GM18502 (cell line): ENCODE measurements at regions not wholly inside any gene's neighbourhood (a gene's known extent, or its start where the extent isn't known, plus 50 kb on each side); places are given as distances from the start of the nearest gene placed in this dataset.
"Not testable (repeated sequence)": the region's sequence is repeated elsewhere in the genome, so short reads cannot be mapped to it uniquely, and the experiment has no call there.

Experiments used
- ATAC-seq: cut with Tn5 transposase; IDR thresholded peaks from one replicate; pipeline ENCODE4 v1.9.1; 2021; ENCODE audit warnings: mild to moderate bottlenecking; ENCODE audit not compliant: unreplicated experiment, poor library complexity

DNA sequence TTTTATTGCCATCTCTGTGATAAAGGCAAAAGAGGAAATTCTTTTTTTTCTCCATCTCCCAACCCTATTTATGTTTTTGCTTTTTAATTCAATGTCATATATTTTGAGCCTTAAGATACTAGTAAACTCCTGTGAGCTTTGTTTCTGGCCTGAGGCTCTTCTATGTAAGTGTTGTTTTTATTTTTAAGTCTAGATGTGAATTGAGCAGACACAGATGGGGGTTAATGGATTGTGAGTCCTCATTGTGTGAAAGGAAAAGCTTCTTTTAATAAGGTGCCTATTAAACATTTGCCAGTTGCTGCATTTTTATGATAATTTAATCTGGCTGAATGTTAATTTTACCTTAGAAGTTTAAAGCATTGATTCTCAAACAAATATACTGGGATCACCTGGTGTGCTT, 2337.9 kb upstream of the RAG2 start:
- ATAC-seq = no peak

DNA sequence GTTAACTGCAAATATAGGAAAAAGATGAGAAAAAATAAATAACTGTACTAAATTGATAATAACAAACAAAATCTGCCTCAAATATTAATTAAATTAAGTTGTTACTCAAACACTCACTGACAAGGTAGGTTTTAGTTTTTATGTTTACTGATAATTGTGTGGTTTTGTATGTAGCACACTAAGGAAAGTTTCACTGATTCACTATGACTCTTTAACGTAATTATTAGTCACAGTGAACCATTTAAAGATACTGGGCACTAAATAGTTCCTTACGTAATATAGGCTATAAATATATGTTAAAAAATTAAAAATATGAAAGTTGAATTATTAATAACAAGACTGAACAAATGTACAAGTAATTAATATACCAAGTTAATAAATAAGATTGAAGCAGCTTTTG, 2330.0 kb upstream of the RAG2 start:
- no peak for ATAC-seq

- no peak for ATAC-seq
Observed at GRCh38 chr11:38924644-38925043, 2326.6 kb upstream of the RAG2 start.

- ATAC-seq = no peak
Observed at GRCh38 chr11:38900211-38900610, 2302.2 kb upstream of the RAG2 start.

- not testable (repeated sequence) for ATAC-seq
Observed at GRCh38 chr11:38894201-38894600, 2296.2 kb upstream of the RAG2 start.

GRCh38 chr11:38884145-38884865, 2286.3 kb upstream of the RAG2 start:
- no peak for ATAC-seq

DNA sequence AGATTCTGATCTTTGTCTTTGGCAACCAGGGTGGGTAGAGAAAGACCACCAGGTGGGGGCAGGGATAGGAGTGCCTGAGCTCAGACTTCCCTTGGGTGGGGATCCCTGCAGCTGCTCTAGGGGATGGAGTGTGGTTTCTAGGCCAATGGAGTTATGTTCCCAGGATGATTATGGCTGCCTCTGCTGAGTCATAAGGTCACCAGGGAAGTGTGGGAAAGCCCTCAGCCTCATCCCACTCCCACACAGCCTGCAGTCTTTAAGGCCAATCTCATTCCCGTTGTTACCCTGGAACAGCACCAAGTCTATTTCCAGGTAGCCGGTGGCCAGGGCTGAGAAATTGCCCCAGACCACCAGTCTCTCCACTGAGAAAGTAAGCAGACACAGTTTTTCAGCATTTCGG, 2269.3 kb upstream of the RAG2 start:
- ATAC-seq = no peak

DNA sequence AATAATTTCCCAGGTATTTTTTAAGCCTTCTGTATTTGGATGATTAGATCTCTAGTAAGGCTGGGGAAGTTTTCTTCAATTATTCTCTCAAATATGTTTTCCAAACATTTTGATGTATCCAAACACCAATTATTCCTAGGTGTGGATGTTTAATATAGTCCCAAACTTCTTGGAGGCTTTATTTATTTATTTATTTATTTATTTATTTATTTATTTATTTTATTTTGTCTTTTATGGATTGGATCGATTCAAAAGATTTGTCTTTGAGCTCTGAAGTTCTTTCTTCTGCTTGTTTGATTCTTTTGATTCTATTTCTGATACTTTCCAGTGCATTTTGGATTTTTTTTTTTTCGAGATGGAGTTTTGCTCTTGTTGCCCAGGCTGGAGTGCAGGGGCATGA, 2267.9 kb upstream of the RAG2 start:
- ATAC-seq = no peak

DNA sequence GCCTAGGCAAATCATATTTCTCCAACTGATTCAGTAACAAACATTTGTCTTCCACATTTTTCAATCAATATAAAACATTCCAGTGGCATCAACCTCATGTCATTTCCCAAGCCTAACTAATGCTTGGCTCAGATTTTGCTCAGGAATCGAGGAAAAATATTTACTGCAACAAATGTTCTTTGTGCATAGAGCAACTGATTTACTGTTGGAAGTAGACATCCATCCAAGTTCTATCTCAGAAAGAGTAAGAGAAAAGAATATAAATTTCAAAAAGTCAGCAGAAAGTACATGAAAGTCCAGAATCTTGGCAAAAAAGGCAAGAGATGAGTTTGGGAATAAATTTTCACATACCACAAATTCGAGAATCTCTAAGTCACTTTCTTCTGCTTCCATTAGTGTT, 2245.0 kb upstream of the RAG2 start:
- no peak for ATAC-seq

DNA sequence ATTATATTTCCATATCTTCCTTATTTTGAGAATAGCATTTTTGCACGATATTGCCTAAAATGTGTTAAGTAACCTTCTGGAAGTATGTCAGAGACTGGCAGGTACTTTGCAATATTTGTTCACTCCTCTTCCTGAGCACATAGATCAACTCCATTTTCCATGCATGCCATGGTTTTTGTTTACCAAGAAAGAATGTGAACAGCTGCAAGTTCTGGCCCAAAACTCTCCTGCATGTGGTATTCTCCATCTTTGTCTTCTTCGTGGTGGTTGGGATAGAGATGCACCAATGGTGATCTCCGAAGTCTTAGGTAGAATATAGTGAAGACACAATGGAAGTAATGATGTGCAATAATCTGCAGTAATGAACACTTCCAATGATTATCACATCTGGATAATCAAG, 2241.0 kb upstream of the RAG2 start:
- no peak for ATAC-seq

DNA sequence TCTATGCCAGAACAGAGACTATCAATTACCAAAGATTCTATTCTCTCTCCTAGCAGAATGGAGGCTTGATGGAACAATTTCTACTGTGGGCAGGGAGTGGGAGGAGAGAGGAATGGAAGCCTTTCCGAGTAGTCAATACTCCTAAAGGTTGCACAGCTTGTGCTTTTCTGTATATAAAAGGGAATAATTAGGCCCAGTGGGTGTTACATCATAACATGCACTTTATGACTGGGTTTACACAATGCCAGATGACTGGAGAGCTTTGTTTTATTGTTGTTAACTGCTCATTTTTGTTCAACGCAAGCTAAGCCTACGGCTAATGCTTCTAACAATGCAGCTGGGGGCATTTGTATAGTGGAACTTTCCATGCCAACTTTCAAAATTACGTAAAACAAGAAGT, 2237.9 kb upstream of the RAG2 start:
- ATAC-seq = no peak

- ATAC-seq = no peak
Observed at GRCh38 chr11:38824573-38824972, 2226.5 kb upstream of the RAG2 start.

DNA sequence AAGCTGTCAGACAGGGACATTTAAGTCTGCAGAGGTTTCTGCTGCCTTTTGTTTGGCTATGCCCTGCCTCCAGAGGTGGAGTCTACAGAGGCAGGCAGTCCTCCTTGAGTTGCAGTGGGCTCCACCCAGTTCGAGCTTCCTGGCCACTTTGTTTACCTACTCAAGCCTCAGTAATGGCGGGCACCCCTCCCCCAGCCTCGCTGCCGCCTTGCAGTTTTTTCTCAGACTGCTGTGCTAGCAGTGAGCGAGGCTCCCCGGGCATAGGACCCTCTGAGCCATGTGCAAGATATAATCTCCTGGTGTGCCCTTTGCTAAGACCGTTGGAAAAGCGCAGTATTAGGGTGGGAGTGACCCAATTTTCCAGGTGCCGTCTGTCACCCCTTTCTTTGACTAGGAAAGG, 2223.8 kb upstream of the RAG2 start:
- ATAC-seq = not testable (repeated sequence)

- ATAC-seq = no peak
Observed at GRCh38 chr11:38819981-38820380, 2221.9 kb upstream of the RAG2 start.

- ATAC-seq = no peak
Observed at GRCh38 chr11:38818720-38819119, 2220.7 kb upstream of the RAG2 start.

DNA sequence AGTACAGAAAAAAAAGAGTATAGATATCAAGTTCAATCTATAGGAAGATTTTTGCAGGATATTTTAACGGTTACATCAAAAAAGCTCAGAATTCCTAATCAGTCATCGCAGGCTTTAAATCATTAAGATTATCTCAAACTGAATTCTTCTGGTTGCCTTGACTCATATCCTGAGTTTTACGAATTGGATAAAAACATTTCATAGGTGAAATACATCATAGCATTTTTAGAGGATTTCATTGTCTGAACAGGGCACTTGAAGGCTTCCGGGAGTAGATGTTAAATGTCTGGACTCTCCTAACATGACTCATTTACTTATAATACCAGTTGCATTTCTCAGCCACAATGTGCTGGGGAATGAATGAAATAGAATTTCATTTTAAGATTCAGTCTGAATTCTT, 2216.6 kb upstream of the RAG2 start:
- no peak for ATAC-seq

- ATAC-seq = no peak
Observed at GRCh38 chr11:38809521-38809920, 2211.5 kb upstream of the RAG2 start.

DNA sequence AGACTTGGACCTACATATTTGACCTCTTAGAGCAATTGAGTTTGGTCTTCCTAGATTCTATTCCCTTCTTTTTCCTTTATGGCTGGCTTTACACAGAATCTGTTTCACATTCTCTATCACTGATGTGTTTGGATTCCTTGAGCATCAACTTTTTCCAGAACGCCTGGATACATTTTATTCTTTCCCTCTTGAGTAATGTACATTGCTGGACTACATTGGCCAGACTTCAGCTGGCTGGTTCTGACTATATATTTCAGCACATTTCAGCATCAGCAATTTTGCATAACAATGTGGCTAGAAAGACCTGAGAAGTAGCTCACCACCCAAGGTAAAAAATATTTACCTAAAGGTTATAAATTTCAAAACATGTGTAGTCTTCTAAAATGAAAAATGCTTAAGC, 2198.2 kb upstream of the RAG2 start:
- no peak for ATAC-seq

DNA sequence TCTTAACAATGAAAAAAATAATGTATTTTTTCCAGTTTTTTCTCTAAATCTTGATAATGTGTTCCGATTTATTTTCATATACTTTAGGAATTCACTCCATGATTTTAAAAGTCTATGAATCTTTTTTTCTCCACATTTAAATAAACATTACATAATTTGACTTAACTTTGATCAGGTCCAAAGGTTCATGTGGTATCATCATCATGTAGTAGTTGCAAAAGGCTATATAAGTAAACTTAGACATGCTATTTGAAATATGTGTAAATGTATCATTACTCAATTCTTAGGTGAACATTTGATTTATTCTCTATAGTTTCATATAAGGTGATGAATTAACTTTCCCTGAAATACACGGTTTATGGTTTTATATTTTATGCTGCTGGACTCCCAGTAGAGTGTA, 2197.0 kb upstream of the RAG2 start:
- ATAC-seq = no peak

GRCh38 chr11:38791346-38791961, 2193.4 kb upstream of the RAG2 start:
- peak; percentile 75 for ATAC-seq

- no peak for ATAC-seq
Observed at GRCh38 chr11:38788561-38788960, 2190.5 kb upstream of the RAG2 start.

DNA sequence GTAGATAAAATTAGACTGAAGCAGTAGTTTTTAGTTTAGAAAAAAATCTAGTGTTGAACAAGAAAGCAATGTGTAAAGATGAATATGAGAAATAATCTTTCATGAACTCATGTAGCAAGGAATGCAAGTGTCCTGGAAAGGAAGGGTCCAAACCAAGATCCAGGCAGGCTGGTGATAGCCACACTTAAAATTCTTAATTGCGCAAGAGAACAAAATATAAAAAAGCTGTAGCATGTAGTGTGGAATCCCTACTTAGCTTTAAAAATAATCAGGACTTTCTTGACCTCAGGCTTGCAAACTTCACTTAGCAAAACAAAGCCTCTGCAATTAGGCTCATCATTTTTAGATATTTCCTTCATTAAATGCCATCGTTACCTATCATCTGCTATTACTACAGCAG, 2186.1 kb upstream of the RAG2 start:
- no peak for ATAC-seq
